CD4-positive, alpha-beta T cell treated with Interleukin-4 for 1 hour (primary cell): ENCODE measurements at regions not wholly inside any gene's neighbourhood (a gene's known extent, or its start where the extent isn't known, plus 50 kb on each side); places are given as distances from the start of the nearest gene placed in this dataset.
"Not testable (repeated sequence)": the region's sequence is repeated elsewhere in the genome, so short reads cannot be mapped to it uniquely, and the experiment has no call there.

Experiments
- DNase-seq, 2 donors: peaks; one replicate each; pipeline ENCODE4 v3.0.0-alpha.2; 2020 to 2022

DNA sequence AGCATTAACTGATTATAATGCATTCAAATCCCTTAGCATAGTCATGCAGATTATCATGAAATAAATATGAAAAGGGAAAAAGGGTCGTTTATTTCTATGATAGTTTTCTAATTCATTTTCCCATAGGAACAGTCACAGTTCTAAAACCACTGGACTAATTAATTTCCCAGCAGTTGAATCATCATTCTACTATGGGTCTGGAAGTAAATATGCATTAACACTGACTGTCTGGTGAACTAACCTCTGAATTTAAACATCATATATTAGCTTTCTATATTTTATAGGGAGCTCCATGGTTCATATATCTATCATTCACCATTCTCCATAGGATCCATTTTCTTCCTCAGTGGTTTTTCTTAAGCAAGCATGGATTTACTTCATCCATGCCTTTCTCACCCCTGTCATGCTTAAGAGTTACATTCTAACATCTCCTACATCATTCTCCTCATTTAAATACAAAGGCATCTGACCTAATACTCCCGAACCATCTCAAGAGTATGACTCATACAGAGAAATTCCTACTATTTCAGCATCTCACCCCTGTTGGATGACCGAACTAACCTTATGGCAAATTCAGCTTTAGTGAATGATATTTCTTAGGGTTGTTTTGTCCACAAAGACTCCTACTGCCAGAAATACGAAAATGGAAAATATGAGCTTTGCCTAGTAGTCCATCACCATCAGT, 198.7 kb upstream of the ADAMTS3 start:
- DNase-seq: no peak

DNA sequence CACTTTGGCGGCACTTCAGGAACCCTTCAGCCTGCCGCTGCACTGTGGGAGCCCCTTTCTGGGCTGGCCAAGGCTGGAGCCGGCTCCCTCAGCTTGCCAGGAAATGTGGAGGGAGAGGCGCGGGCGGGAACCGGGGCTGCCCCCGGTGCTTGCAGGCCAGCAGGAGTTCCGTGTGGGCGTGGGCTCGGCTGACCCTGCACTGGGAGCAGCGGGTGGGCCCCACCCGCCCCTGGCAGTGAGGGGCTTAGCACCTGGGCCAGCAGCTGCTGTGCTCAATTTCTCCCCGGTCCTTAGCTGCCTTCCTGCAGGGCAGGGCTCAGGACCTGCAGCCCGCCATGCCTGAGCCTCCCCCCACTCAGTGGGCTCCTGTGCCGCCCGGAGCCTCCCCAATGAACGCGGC, 196.8 kb upstream of the ADAMTS3 start:
- not testable (repeated sequence) for DNase-seq

DNA sequence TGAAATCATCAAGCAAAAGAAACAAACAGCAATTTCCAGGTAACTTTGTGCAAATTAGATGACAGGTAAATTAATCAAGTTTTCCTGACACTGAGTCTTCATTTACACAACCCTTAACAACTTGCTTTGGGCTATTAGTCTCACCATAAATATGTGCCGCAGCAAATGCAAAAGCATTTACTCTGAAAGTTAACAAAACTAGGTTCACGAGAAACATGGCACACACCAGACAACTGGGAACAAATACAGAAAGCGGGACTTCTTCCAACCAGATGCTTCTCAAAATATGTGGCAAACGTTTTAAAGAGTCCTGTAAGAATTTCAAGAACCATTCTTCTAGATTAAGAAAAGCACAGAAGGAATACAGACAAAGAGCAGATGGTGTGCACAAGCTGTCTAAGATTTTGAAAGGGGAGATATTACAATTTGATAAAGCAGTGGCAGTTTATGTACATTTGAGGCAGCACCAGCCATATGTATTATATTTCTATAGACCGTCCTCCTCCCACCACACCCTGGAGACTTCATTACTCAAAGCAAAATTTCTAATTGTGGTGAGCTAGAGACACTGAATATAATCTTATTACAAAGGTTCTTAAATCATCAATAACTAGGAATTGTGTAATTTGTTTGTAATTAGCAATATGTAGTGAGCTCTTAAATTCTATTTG, 192.5 kb upstream of the ADAMTS3 start:
- DNase-seq: no peak

DNA sequence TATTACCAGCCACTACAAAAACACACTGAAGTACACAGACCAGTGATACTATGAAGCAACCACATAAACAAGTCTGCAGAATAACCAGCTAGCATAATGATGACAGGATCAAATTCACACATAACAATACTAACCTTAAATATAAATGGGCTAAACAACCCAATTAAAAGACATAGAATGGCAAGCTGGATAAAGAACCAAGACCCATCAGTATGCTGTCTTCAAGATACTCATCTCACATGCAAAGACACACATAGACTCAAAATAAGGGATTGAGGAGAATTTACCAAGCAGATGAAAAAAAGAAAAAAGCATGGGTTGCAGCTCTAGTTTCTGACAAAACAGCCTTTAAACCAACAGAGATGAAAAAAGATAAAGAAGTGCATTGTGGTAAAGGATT, 184.4 kb upstream of the ADAMTS3 start:
- not testable (repeated sequence) for DNase-seq

DNA sequence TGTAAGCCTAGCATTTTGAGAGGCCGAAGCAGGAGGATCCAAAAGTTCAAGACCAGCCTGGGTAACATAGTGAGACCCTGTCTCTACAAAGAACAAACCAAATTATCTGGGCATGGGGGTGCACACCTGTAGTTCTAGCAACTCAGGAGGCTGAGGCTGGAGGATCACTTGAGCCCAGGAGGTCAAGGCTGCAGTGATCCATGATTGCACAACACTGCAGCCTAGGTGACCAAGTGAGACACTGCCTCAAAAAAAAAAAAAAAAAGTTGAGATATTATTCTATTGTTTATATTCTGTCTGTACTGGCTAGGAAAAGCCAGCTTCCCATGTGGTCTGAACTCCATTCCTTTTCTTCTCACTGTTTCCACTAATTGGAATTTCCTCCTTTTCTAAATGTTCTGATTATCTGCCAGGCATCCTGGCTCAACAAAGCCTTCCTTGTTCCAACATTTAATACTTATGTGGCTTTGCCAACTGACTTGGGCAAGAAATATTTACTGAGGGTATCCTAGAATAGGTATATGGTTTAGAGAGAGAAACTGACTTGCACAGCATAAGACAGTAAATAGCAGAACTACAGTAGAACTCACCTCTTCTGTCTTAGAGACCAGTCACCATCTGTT, 175.2 kb upstream of the ADAMTS3 start:
- DNase-seq: no peak

DNA sequence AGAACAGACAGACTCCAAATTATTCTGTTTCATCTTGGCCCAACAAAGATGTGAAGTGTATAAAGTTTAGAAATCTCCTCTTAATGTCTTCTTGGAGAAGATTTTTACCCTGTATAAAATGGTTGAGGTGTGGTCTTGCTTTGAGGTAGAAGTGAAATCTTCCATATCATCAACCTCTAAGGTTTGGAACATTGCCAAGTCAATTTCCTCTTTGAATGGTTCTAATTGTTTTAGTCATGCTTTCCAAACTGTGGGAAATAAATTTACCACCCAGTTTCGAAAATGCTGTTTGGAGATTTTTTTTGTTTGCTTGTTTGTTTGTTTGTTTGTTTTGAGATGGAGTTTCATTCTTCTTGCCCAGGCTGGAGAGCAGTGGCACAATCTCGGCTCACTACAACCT, 174.1 kb upstream of the ADAMTS3 start:
- DNase-seq: no peak

DNA sequence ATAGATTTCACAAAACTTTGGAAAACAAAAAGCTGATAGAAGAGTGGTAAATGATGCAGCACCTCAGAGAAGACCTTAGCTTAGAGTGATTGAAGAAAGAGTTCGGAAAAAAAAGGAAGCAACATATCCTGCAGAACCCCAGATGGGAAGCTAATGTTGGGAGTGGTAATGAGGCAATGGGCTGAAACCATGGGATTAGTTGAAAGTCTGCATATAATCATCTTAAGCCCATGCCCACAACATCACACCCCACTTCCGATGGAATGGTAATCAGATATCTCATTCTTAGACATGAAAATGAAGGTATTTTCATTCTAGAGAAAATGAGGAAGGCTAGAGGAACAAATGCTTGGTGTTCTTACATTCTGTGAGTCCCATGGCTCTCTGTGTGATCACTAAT, 146.3 kb upstream of the ADAMTS3 start:
- DNase-seq: no peak

DNA sequence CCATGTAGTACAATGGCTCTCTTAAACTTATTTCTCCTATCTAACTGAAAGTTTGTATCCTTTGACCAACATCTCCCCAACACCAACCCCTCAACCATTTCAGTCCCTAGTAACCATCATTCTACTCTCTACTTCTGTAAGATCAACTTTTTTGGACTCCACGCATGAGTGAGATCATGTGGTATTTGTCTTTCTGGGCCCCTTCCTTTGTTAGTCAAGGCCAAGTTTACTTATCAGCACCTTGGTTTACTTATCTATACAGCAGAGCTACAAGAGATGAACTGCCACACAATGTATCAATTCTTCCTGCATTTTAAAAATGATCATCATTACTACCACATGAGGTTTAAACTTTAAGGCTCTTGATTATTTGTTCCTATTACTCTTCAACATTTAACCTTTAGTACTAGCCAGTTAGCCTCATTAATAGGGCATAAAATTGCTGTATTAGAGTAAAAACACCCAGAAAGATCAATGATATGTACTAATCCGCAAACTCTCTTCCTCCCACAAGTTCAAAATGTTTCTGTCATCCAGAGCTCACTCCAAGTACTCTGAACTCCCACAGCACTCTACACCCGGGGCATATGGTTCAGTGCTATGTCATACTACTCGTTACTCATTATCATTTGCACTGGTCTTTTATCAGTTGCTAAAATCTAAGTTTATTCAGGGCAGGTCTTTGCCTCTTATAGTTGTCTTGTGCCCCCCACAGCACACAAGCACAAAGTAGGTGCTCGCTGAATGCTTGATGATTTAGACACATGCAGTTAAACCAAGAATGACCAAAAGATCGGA, 145.7 kb upstream of the ADAMTS3 start:
- DNase-seq: no peak

DNA sequence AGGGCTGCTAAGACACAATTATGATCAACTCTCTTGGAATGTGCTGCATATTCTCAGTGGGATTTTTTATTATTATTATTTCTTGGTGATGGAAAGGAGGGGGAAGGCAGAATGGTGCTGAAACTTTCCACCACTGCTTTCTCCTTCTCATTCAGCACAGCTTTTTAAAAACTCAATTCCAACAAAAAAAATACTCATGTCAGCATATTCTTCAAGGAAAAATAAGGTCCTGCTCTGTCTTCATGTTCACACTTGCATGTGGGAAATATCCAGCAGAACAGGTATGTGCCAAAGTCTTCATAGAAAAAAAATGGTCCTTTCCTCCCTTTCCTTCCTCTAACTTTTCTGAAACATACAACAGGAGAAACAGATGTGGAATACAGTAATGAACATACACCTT, 144.0 kb upstream of the ADAMTS3 start:
- DNase-seq: no peak

DNA sequence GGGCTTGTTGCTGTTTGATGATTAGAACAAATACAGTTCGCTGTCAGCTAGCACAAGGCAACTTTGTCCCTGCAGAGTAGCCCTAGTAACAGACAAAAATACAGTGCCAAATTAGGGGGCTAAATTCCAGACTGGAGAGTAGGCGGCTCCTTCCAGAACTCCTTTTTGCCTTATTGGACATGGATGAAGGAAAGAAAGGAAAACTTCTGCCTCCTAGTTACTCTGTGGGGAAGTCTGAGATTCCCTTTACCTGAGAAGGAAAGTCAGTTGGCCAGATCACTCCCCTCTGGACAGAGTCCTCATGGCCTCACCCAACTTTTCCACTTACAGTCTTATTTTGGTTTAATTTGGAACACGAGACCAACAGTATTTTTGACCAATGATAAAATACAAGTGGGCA, 140.5 kb upstream of the ADAMTS3 start:
- no peak for DNase-seq

DNA sequence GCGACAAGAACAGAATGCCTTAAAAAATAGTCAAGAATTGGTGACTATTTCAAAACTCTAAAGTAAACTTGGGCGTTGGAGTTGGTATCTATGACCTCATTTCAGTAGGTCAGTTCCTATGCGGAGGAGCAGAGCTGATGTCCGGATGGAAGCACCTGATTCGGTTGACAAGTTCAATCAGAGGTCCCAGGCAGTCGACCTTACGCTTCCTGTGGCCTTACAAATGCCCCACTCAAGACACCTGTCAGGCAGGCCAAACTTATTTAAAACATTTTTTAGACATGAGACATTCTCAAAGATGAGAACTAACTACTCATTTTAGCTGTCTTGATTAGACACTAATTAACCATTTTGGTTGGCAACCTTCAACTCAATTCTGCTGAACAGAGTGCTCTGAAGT, 137.7 kb upstream of the ADAMTS3 start:
- no peak for DNase-seq

DNA sequence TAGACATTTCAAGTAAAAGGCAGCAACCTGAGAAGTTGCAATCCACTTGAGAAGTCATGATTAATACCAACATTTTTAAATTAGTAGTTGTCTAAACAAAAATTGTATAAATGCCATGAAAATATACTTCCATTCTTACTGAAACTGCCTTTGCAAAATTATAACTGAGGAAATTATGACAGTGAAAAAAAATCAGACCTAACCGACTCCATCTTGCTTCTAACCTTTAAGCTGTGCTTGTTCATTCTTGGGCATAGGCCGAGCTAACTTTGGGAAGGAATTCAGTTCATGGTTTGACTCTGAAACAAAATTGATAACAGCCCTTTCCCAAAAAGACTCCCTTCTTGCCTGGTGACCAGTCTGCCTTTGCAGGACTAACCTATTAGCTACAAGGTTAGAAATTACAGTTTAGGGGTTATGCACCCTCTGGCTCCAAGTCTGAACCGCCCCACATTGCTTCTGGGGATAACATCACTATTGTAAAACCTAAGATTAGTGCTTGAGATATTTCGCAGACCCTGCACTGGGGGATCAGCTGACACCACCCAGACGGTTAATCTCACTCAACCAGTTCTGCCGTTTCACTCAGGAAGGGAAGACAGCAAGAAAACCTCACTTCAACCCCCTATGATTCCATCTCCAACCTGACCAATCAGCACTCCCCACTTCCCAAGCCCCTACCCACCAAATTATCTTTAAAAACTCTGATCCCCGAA, 136.1 kb upstream of the ADAMTS3 start:
- DNase-seq: not testable (repeated sequence)

DNA sequence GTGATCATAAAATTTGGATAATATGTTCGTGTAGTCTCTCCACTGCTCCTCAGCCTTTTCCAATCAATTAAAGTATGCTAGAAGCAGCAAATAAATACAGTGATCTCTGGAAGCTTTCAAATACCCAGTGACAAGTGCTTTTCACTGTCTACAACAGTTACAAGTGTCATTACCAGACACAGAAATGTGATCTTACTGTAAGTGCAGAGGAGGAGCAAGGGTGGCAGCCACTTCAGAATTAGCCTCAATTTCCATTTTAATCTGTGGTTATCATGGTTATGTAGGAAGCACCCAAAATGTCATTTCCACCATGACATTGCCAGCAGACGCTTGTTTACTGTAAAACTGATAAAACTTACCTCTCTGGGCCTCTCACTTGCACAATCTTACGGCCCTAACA, 133.9 kb upstream of the ADAMTS3 start:
- no peak for DNase-seq

DNA sequence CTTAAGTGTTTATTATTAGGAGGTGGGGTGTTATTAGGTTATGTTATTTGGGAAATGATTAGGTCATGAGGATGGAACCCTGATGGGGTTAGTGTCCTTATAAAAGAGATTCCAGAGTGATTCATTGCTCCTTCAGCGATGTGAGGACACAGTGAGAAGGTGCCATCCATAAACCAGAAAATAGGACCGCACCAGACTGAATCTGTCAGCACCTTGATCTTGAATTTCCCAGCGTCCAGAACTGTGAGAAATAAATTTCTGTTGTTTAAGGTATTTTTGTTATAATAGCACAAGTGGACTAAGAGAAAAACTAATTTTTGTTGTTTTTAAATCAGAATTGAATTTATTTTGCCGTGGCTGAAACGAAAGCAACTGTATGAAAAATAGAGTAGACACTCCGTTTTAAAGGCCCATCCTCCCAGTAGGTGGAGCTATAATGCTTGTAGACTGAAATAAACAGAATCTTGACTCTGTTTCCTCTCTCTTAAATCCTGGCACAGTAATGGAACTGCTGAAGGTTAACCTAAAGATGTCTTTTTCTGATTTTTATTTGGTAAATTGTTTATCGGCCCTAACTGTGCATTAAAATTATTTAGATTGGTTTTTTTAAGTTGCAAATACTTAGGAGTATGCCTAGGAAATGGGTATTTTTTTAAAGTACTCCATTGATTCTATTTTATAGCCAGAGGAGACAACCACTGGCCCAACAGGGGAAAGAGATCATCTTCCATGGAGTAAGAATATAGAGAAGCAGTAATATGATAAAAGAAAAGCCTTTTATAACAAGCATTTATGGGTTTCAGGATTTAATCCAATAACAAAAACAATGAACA, 133.2 kb upstream of the ADAMTS3 start:
- DNase-seq: peak in 1 of 2 donors; percentile 47

DNA sequence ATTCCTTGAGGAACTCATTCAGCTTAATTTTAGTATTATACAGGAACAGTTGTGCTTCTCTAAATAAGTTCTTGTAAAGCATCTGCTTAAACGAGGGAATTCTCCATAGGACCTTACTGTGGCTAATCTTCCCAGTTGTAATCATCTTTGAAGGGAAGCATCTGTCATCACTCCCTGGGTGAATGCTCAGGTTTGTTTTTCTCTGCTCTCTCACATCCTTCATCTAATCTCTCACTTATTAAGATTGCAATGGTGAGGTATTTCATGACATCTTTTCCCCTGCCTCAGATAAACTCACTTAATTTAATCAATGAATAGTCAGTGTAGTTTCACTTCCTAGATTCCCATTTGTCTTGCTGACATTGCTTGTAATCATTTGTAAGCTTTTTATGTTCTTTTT, 121.8 kb upstream of the ADAMTS3 start:
- DNase-seq: no peak

DNA sequence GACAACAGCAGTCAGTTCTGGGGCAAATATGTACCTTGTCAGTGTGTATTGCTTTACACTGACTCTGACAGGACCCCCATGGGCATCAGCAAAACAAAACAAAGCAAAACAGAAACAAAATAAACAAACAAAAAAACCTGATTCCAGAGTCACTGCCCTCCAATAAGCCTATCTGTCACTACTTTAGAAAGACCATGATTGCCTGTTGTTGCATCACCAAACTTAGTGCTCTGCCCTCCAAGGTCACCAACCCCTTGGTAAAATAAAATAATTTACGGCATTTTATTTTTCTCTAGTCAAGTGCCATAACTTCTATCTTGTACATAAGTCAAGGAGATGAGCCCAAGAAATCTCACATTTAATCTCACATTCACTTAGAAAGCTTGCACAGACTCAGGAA, 120.9 kb upstream of the ADAMTS3 start:
- DNase-seq: no peak

DNA sequence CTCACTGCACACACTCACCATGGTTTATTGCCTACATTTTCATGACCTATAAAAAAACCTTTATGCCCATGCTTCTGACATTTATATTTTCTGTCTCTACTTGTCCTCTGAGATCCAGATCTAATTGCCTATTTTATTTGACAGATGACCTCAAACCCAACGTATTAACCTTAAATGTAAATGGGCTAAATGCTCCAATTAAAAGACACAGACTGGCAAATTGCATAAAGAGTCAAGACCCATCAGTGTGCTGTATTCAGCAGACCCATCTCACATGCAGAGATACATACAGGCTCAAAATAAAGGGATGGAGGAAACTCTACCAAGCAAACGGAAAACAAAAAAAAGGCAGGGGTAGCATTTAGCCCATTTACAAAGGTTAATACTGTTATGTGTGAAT, 117.4 kb upstream of the ADAMTS3 start:
- DNase-seq: not testable (repeated sequence)

DNA sequence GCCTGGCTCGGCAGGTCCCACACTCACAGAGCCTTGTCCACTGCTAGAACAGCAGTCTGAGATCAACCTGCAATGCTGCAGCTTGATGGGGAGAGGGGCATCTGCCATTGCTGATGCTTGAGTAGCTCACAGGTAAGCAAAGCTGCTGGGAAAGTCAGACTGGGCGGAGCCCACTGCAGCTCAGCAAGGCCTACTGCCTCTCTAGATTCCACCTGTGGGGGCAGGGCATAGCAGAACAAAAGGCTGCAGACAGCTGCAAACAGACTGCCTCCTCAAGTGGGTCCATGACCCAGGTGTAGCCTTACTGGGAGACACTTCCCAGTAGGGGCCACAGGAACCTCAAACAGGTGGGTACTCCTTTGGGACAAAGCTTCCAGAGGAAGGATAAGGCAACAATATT, 110.6 kb upstream of the ADAMTS3 start:
- DNase-seq: no peak

DNA sequence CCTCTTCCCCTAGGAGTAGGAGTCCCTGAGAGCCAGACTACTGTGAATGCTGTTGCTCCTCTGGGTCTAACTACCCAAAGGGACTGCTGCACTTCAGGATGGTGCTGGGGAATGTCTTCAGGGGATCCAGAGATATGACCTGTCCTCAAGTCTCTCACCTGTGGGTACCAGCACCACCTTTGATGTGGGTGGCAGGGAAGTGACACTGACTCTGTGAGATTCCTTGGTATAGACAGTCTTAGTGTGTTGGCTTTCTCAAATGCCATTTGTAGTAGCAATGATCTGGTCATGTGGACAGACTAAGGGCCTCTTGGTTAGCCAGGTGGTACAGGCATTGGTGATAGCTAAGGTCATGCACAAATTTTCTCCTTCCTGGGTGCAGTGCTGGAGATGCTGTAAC, 108.9 kb upstream of the ADAMTS3 start:
- DNase-seq: no peak

DNA sequence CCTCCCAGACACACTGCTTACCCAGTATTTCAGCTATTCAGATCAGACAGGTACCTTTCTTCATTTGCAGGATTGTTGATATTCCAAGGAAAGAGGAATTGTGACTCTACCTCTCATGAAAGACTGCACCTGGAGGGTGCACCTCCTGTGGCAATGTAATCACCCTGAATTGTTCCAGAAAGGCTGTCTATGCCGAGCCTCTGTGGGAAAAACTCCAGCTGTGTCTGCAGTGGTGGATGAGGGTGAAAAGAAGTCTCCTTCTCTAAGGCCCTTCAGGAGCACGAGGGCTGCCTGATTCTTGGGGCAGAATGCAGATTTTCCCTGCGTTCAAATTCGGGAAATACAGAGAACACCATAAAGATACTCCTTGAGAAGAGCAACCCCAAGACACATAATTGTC, 108.2 kb upstream of the ADAMTS3 start:
- no peak for DNase-seq

DNA sequence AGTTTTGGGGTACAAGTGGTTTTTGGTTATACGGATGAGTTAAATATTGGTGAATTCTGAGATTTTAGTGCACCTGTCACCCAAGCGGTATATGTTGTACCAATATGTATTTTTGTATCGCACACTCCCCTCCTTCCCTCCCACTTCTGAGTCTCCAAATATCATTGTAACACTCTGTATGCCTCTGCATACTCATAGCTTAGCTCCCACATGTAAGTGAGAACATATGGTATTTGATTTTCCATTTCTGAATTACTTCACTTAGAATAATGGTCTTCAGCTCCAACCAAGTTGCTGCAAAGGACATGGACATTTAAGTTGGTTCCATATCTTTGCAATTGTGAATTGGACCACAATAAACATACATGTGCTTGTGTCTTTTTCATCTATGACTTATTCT, 103.0 kb upstream of the ADAMTS3 start:
- no peak for DNase-seq

DNA sequence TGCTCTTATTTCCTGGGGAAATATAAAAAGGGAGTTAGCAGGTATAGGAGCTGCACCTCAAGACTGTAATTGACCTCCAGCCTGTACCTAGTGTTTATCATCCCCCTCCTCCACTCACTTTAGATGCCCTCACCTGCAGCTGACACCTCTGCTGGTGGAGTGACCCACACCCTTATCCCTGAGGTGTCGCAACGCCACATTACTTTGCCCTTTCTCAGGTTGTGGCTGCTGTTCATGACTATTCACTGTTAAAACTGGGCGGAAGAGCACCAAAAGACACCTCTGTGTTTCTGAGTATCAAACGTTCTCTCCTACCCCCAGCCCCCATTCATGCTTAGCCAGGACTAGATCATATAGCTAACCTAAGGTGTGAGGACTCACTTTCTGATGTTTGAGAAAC, 101.5 kb upstream of the ADAMTS3 start:
- no peak for DNase-seq
